Choroid plexus epithelial cell (primary cell): ENCODE measurements at regions not wholly inside any gene's neighbourhood (a gene's known extent, or its start where the extent isn't known, plus 50 kb on each side); places are given as distances from the start of the nearest gene placed in this dataset.

Source experiments
- DNase-seq: peaks from one replicate; pipeline ENCODE4 v3.0.0-alpha.2; 2010; ENCODE audit warnings: low read depth
- H3K4me3 ChIP-seq: 2 replicates; pipeline ENCODE4 v1.5.1; 2011; ENCODE audit warnings: low read depth, mild to moderate bottlenecking, control low read depth, low read length, moderate library complexity
- TF ChIP-seq, protein P1 (sequence below): conservative IDR thresholded peaks from 2 replicates; pipeline ENCODE4 v1.5.1; 2011; ENCODE audit warnings: low read depth, mild to moderate bottlenecking, control low read depth, inconsistent platforms, low read length, moderate library complexity

DNA sequence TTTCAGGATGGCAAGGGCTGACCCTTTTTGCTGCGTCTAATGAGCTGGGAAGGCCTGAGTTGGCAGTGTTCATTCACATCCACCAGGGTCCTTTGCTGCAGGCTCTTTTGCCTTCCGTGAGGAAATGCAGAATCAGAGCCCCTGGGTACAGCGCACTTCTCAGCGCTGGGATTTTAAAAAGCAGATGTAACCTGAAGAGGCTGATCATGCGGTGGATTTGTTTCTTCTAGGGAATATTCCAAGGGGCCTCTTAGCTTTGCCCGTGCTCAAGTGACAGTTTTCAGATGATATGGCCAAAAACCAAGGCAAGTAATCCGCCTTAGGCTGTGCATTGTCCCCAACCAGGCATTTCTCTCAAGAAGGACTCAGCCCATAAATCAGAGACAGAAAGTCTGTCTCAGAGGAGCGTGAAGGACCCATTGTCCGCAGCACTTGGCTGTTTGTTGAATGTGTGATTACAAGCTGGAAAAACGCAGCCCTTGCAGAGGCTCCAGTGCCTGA lies 237.6 kb downstream of the PTPRC start:
- H3K4me3 ChIP-seq: no peak overlapping the region
- no peak for DNase-seq
- TF ChIP-seq, protein P1, sequence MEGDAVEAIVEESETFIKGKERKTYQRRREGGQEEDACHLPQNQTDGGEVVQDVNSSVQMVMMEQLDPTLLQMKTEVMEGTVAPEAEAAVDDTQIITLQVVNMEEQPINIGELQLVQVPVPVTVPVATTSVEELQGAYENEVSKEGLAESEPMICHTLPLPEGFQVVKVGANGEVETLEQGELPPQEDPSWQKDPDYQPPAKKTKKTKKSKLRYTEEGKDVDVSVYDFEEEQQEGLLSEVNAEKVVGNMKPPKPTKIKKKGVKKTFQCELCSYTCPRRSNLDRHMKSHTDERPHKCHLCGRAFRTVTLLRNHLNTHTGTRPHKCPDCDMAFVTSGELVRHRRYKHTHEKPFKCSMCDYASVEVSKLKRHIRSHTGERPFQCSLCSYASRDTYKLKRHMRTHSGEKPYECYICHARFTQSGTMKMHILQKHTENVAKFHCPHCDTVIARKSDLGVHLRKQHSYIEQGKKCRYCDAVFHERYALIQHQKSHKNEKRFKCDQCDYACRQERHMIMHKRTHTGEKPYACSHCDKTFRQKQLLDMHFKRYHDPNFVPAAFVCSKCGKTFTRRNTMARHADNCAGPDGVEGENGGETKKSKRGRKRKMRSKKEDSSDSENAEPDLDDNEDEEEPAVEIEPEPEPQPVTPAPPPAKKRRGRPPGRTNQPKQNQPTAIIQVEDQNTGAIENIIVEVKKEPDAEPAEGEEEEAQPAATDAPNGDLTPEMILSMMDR: no peak

- no peak for DNase-seq
- H3K4me3 ChIP-seq: no peak overlapping the region
- TF ChIP-seq, protein P1: no peak
Measured at GRCh38 chr1:198878566-198878965, 239.7 kb downstream of the PTPRC start.

DNA sequence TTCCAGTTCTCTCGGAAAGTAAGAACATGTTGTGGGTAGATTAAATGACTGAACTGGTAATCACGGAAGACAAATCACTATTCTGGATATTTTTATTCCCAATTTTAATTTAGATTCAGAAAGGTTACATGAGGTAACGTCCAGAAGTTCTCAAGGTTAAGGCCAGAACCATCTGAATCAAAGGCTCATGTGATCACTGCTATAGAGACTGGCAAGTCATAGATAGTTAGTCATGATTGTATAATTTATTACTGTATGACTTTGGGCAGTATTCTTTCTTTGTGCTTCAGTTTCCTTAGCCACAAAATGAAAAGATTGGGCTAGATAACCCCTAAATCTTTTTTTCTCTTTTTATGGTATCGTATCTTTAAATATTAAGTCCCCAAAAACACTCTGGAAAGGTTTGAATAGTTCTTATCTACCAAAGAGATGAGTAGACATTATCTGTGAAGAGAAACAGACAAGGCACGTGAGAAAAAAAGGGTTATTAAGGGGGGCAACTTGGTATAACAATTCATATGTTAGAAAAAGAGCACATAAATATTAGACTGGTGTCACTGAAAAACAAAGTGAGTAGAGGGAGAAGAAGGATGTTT lies 241.0 kb downstream of the PTPRC start:
- peak; percentile 39 for DNase-seq
- TF ChIP-seq, protein P1: no peak
- no peak overlapping the region for H3K4me3 ChIP-seq

DNA sequence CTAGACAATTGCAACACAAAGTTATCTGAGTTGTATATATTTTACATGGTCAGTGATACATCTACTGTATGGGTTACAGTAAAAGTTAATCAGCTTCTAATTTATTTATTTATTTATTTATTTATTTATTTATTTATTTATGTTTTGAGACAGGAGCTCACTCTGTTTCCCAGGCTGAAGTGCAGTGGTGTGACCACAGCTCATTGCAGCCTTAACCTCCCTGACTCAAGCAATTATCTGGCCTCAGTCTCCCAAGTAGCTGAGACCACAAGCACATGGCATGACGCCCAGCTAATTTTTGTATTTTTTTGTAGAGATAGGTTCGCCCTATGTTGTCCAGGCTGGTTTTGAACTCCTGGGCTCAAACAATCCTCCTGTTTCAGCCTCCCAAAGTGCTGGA lies 241.6 kb downstream of the PTPRC start:
- DNase-seq: peak; percentile 96
- no peak overlapping the region for H3K4me3 ChIP-seq
- TF ChIP-seq, protein P1: no peak

- no peak overlapping the region for H3K4me3 ChIP-seq
- DNase-seq: peak; percentile 97
- TF ChIP-seq, protein P1: no peak
Measured at GRCh38 chr1:198880818-198881597, 242.2 kb downstream of the PTPRC start.

GRCh38 chr1:198883184-198883583 lies 244.3 kb downstream of the PTPRC start:
- no peak for DNase-seq
- TF ChIP-seq, protein P1: no peak
- no peak overlapping the region for H3K4me3 ChIP-seq
